H9 (cell line): ENCODE measurements at regions not wholly inside any gene's neighbourhood (a gene's known extent, or its start where the extent isn't known, plus 50 kb on each side); places are given as distances from the start of the nearest gene placed in this dataset.

Experiments
- DNase-seq: peaks from one replicate; pipeline ENCODE4 v3.0.0-alpha.2; 2017
- H2AFZ ChIP-seq: one replicate; pipeline ENCODE4 v1.6.1; 2013; ENCODE audit warnings: mild to moderate bottlenecking, low read length, control low read depth, moderate library complexity
- H2AK5ac ChIP-seq: 2 replicates; pipeline ENCODE4 v1.6.1; 2013; ENCODE audit warnings: low read length, control low read depth, mixed read lengths; ENCODE audit not compliant: insufficient read length
- H2BK120ac ChIP-seq: one replicate; pipeline ENCODE4 v1.6.1; 2013; ENCODE audit warnings: low read depth, mild to moderate bottlenecking, low read length, control low read depth, inconsistent platforms; ENCODE audit not compliant: poor library complexity, severe bottlenecking
- H2BK12ac ChIP-seq: 2 replicates; pipeline ENCODE4 v1.6.1; 2013; ENCODE audit warnings: low read length, control low read depth, mixed read lengths, low read depth; ENCODE audit not compliant: insufficient read length
- H2BK15ac ChIP-seq: 2 replicates; pipeline ENCODE4 v1.6.1; 2013; ENCODE audit warnings: low read depth, low read length, control low read depth
- H2BK20ac ChIP-seq: one replicate; pipeline ENCODE4 v1.6.1; 2013; ENCODE audit warnings: low read depth, mild to moderate bottlenecking, low read length, control low read depth, inconsistent platforms; ENCODE audit not compliant: poor library complexity, severe bottlenecking
- H2BK5ac ChIP-seq: 2 replicates; pipeline ENCODE4 v1.6.1; 2013; ENCODE audit warnings: low read length, control low read depth, mixed read lengths; ENCODE audit not compliant: insufficient read length
- H3K14ac ChIP-seq: 2 replicates; pipeline ENCODE4 v1.6.1; 2013; ENCODE audit warnings: low read length, control low read depth; ENCODE audit not compliant: insufficient read depth
- H3K18ac ChIP-seq: 2 replicates; pipeline ENCODE4 v1.6.1; 2013; ENCODE audit warnings: low read depth, mild to moderate bottlenecking, mixed read lengths, low read length, control low read depth; ENCODE audit not compliant: insufficient read length
- H3K23ac ChIP-seq: 2 replicates; pipeline ENCODE4 v1.6.1; 2013; ENCODE audit warnings: low read length, control low read depth, mixed read lengths, low read depth; ENCODE audit not compliant: insufficient read length
- H3K23me2 ChIP-seq: 2 replicates; pipeline ENCODE4 v1.6.1; 2013; ENCODE audit warnings: low read depth, mild to moderate bottlenecking, mixed read lengths, low read length, control low read depth; ENCODE audit not compliant: insufficient read length, poor library complexity, severe bottlenecking
- H3K27ac ChIP-seq: 2 replicates; pipeline ENCODE4 v1.5.1; 2013; ENCODE audit warnings: low read length, control low read depth, mixed read lengths, low read depth; ENCODE audit not compliant: insufficient read length
- H3K27me3 ChIP-seq: 2 replicates; pipeline ENCODE4 v1.6.1; 2013; ENCODE audit warnings: low read length, control low read depth, inconsistent platforms; ENCODE audit not compliant: insufficient read depth
- H3K4ac ChIP-seq: 2 replicates; pipeline ENCODE4 v1.6.1; 2013; ENCODE audit warnings: low read depth, mild to moderate bottlenecking, control low read depth, inconsistent platforms, low read length, moderate library complexity
- H3K4me1 ChIP-seq: 2 replicates; pipeline ENCODE4 v1.6.1; 2013; ENCODE audit warnings: low read length, control low read depth, inconsistent platforms; ENCODE audit not compliant: insufficient read depth
- H3K4me2 ChIP-seq: 2 replicates; pipeline ENCODE4 v1.6.1; 2013; ENCODE audit warnings: low read length, control low read depth, mixed read lengths; ENCODE audit not compliant: insufficient read length, insufficient read depth
- H3K56ac ChIP-seq: 2 replicates; pipeline ENCODE4 v1.6.1; 2013; ENCODE audit warnings: low read depth, mild to moderate bottlenecking, mixed read lengths, low read length, control low read depth; ENCODE audit not compliant: insufficient read length
- H3K79me1 ChIP-seq: 2 replicates; pipeline ENCODE4 v1.6.1; 2013; ENCODE audit warnings: low read depth, mild to moderate bottlenecking, moderate library complexity, low read length, control low read depth, inconsistent platforms; ENCODE audit not compliant: insufficient read depth, poor library complexity, severe bottlenecking
- H3K79me2 ChIP-seq: 2 replicates; pipeline ENCODE4 v1.6.1; 2013; ENCODE audit warnings: low read length, control low read depth, inconsistent platforms; ENCODE audit not compliant: insufficient read depth
- H3K9ac ChIP-seq: 2 replicates; pipeline ENCODE4 v1.6.1; 2013; ENCODE audit warnings: low read length, control low read depth, mixed read lengths; ENCODE audit not compliant: insufficient read length; ENCODE audit errors: extremely low read depth
- H3K9me3 ChIP-seq: one replicate; pipeline ENCODE4 v1.6.1; 2013; ENCODE audit warnings: low read depth, low read length, inconsistent platforms; ENCODE audit not compliant: control insufficient read depth
- H3T11ph ChIP-seq: one replicate; pipeline ENCODE4 v1.6.1; 2013; ENCODE audit warnings: mild to moderate bottlenecking, low read length, control low read depth, inconsistent platforms
- H4K20me1 ChIP-seq: one replicate; pipeline ENCODE4 v1.6.1; 2013; ENCODE audit not compliant: control insufficient read depth, insufficient read length, insufficient read depth
- H4K5ac ChIP-seq: 2 replicates; pipeline ENCODE4 v1.6.1; 2013; ENCODE audit warnings: low read depth, mild to moderate bottlenecking, mixed read lengths, low read length, control low read depth; ENCODE audit not compliant: insufficient read length
- H4K8ac ChIP-seq: replicated peaks from 2 replicates; pipeline ENCODE4 v1.6.1; 2013; ENCODE audit warnings: low read length, control low read depth, mixed read lengths, low read depth; ENCODE audit not compliant: insufficient read length
- H4K91ac ChIP-seq: 2 replicates; pipeline ENCODE4 v1.6.1; 2013; ENCODE audit warnings: low read depth, mild to moderate bottlenecking, moderate library complexity, mixed read lengths, low read length, control low read depth; ENCODE audit not compliant: insufficient read length
- H3K27ac Mint-ChIP-seq, 3 experiments: 2 replicates in 2 of 3; 3 replicates in 1 of 3; pipeline ENCODE4 v1.8.0; 2020 to 2021; ENCODE audit warnings: mixed read lengths in 3 of 3, mild to moderate bottlenecking in 1 of 3, moderate library complexity in 1 of 3
- H3K27me3 Mint-ChIP-seq: 2 replicates; pipeline ENCODE4 v1.8.0; 2021; ENCODE audit warnings: low read depth, mild to moderate bottlenecking, moderate library complexity, mixed read lengths
- H3K36me3 Mint-ChIP-seq, 3 experiments: 2 replicates in 2 of 3; 3 replicates in 1 of 3; pipeline ENCODE4 v1.8.0; 2020 to 2021; ENCODE audit warnings: low read depth in 3 of 3, mixed read lengths in 3 of 3; ENCODE audit not compliant: insufficient read depth in 1 of 3
- H3K4me1 Mint-ChIP-seq, 2 experiments: 2 replicates each; pipeline ENCODE4 v1.8.0; 2020; ENCODE audit warnings: mixed read lengths in 2 of 2
- H3K4me3 Mint-ChIP-seq, 2 experiments: 2 replicates in 1 of 2; 3 replicates in 1 of 2; pipeline ENCODE4 v1.8.0; 2020 to 2021; ENCODE audit warnings: mild to moderate bottlenecking in 2 of 2, mixed read lengths in 2 of 2, moderate library complexity in 1 of 2
- H3K9me3 Mint-ChIP-seq, 2 experiments: 2 replicates in 1 of 2; 3 replicates in 1 of 2; pipeline ENCODE4 v1.8.0; 2020; ENCODE audit warnings: mild to moderate bottlenecking in 2 of 2, mixed read lengths in 2 of 2, moderate library complexity in 1 of 2
- CTCF ChIP-seq: fragments of 200-600 bp; sonication (generic); conservative IDR thresholded peaks from 3 replicates; pipeline ENCODE4 v1.8.0; 2021; ENCODE audit warnings: antibody characterized with exemption, mild to moderate bottlenecking
- WGBS: extraction: QIAGEN DNeasy Blood & Tissue Kit; methylation state at CpG from one replicate; pipeline ENCODE4 v1.1.7; 2013; ENCODE audit warnings: missing lambda C conversion rate, low lambda C conversion rate, mixed read lengths; ENCODE audit not compliant: insufficient read length; ENCODE audit errors: extremely low coverage; 5-methylcytosine and 5-hydroxymethylcytosine counted together

GRCh38 chr6:47377971-47378370, 68.3 kb upstream of the TNFRSF21 start:
- DNase-seq, result no peak
- H3K18ac ChIP-seq, result no peak overlapping the region
- H3K27ac ChIP-seq, result no peak overlapping the region
- H3K56ac ChIP-seq, result no peak overlapping the region
- H2BK120ac ChIP-seq, result no peak overlapping the region
- no CpG with 5 or more reads among the region's 2 CpGs for WGBS
- Mint-ChIP-seq H3K27me3 (no peaks in the 10 kb centered on the region), H3K36me3 (no peaks in the 10 kb centered on the region; a peak in 1 of 7 replicates), H3K27ac (no peak overlapping the region), H3K9me3 (no peaks in the 10 kb centered on the region), H3K4me1 (peaks cover 4 to 8% of the 10 kb centered on the region in 2 experiments), H3K4me3 (no peak overlapping the region)
- H4K20me1 ChIP-seq, result no peaks in the 10 kb centered on the region
- no peak overlapping the region for H2BK12ac ChIP-seq
- H4K91ac ChIP-seq, result no peak overlapping the region
- no peaks in the 10 kb centered on the region for H3K27me3 ChIP-seq
- H3K79me1 ChIP-seq, result no peaks in the 10 kb centered on the region
- no peaks in the 10 kb centered on the region for H3K79me2 ChIP-seq
- H2BK15ac ChIP-seq, result no peak overlapping the region
- no peak overlapping the region for H4K8ac ChIP-seq
- no peak overlapping the region for H3K4ac ChIP-seq
- H3K4me1 ChIP-seq, result no peaks in the 10 kb centered on the region
- no peak overlapping the region for H2BK5ac ChIP-seq
- no peak overlapping the region for H2AK5ac ChIP-seq
- no peak overlapping the region for H2BK20ac ChIP-seq
- H3K23ac ChIP-seq, result no peak overlapping the region
- no peak overlapping the region for H3K4me2 ChIP-seq
- H3K9me3 ChIP-seq, result no peaks in the 10 kb centered on the region
- no peak overlapping the region for H3K14ac ChIP-seq
- no peak overlapping the region for H4K5ac ChIP-seq
- no peak overlapping the region for H3K9ac ChIP-seq
- H3T11ph ChIP-seq, result no peak overlapping the region
- no peak for TF ChIP-seq CTCF
- H2AFZ ChIP-seq, result no peak overlapping the region
- no peaks in the 10 kb centered on the region for H3K23me2 ChIP-seq
